Breast epithelium (tissue), 3 donors: ENCODE measurements at regions not wholly inside any gene's neighbourhood (a gene's known extent, or its start where the extent isn't known, plus 50 kb on each side); places are given as distances from the start of the nearest gene placed in this dataset.

Source experiments
- POLR2A ChIP-seq: fragments of 450-650 bp; IDR thresholded peaks from one replicate; pipeline ENCODE4 v1.6.1; 2016; ENCODE audit warnings: antibody characterized with exemption, mild to moderate bottlenecking, moderate library complexity
- POLR2AphosphoS5 ChIP-seq, 3 donors: sonication (generic); formaldehyde crosslinking; IDR thresholded peaks; one replicate each; pipeline ENCODE4 v1.6.1; 2017; ENCODE audit warnings: antibody characterized with exemption in 3 of 3
- TF ChIP-seq, protein P1 (sequence below), 3 donors: fragments of 450-650 bp; IDR thresholded peaks; one replicate each; pipeline ENCODE4 v1.5.1; 2016 to 2017; ENCODE audit warnings: antibody characterized with exemption in 3 of 3, mild to moderate bottlenecking in 3 of 3, moderate library complexity in 3 of 3

DNA sequence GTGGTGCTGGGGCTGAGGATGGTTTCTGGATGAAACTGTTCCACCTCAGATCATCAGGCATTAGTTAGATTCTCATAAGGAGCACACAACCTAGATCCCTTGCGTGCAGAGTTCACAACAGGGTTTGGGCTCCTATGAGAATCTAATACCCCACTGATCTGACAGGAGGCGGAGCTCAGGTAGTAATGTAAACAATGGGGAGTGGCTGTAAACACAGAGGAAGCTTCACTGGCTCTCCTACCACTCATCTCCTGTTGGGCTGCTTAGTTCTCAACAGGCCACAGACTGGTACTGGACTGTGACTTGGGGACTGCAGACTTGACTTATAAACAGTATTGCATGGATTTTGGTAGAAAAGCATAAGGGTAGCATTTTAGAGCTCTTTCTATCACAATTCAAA lies 870.7 kb upstream of the CDH10 start:
- no peak for TF ChIP-seq POLR2AphosphoS5 (IDR thresholded peaks at IDR 0.05)
- TF ChIP-seq, protein P1, sequence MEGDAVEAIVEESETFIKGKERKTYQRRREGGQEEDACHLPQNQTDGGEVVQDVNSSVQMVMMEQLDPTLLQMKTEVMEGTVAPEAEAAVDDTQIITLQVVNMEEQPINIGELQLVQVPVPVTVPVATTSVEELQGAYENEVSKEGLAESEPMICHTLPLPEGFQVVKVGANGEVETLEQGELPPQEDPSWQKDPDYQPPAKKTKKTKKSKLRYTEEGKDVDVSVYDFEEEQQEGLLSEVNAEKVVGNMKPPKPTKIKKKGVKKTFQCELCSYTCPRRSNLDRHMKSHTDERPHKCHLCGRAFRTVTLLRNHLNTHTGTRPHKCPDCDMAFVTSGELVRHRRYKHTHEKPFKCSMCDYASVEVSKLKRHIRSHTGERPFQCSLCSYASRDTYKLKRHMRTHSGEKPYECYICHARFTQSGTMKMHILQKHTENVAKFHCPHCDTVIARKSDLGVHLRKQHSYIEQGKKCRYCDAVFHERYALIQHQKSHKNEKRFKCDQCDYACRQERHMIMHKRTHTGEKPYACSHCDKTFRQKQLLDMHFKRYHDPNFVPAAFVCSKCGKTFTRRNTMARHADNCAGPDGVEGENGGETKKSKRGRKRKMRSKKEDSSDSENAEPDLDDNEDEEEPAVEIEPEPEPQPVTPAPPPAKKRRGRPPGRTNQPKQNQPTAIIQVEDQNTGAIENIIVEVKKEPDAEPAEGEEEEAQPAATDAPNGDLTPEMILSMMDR (IDR thresholded peaks at IDR 0.05): no peak
- no peak for TF ChIP-seq POLR2A
